A549 (cell line): ENCODE measurements at regions not wholly inside any gene's neighbourhood (a gene's known extent, or its start where the extent isn't known, plus 50 kb on each side); places are given as distances from the start of the nearest gene placed in this dataset.

Experiments
- ATAC-seq, 2 experiments: fragments of 200-7000 bp in 1 of 2; fragments of >200 bp in 1 of 2; cut with Nextera tagmentation in 1 of 2; cut with Tn5 transposase in 1 of 2; 3 replicates each; pipeline versions ENCODE4 v1.8.0 to v1.9.1; 2018 to 2020; ENCODE audit warnings: mild to moderate bottlenecking in 1 of 2, moderate library complexity in 1 of 2
- CTCF ChIA-PET: fragments of 300-600 bp; sonication (Branson Sonifier 250); formaldehyde crosslinking; extraction: SDS; loops from one replicate; lab custom pipeline; 2021; ENCODE audit warnings: antibody characterized with exemption, inconsistent platforms; lab: Yijun Ruan, JAX
- POLR2A ChIA-PET: fragments of 350-600 bp; formaldehyde crosslinking; extraction: SDS; loops from one replicate; lab custom pipeline; 2021; ENCODE audit warnings: antibody characterized with exemption, inconsistent platforms; lab: Yijun Ruan, JAX
- DNase-seq, 2 experiments: peaks; one replicate each; pipeline versions ENCODE4 v3.0.0 to v3.0.0-alpha.2; 2011 to 2016; ENCODE audit warnings: low read depth in 1 of 2, low spot score in 1 of 2
- FAIRE-seq: peaks from 2 replicates; lab custom pipeline; 2011; peaks lifted over from hg19 to GRCh38; lab: Jason Lieb, UNC
- H3K27ac ChIP-seq, 2 experiments: fragments of >200 bp; sonication (Bioruptor Twin); formaldehyde crosslinking; 3 replicates each; pipeline ENCODE4 v1.5.1; 2016 to 2017
- H3K4me1 ChIP-seq: fragments of >200 bp; sonication (Bioruptor Twin); formaldehyde crosslinking; 3 replicates; pipeline ENCODE4 v1.6.1; 2016
- H3K4me2 ChIP-seq: fragments of >200 bp; sonication (Bioruptor Twin); formaldehyde crosslinking; 3 replicates; pipeline ENCODE4 v1.6.1; 2016
- H3K4me3 ChIP-seq: fragments of >200 bp; sonication (Bioruptor Twin); formaldehyde crosslinking; 3 replicates; pipeline ENCODE4 v1.5.1; 2016
- H3K9me3 ChIP-seq: fragments of >200 bp; sonication (Bioruptor Twin); formaldehyde crosslinking; 3 replicates; pipeline ENCODE4 v1.6.1; 2016
- BHLHE40 ChIP-seq: IDR thresholded peaks from 2 replicates; pipeline ENCODE4 v1.6.1; 2012; ENCODE audit warnings: low read depth, low read length, inconsistent platforms
- CEBPB ChIP-seq, 2 experiments: fragments of >200 bp in 1 of 2; sonication (Bioruptor Twin) in 1 of 2; formaldehyde crosslinking in 1 of 2; IDR thresholded peaks; 2 replicates each; pipeline ENCODE4 v1.6.1; 2012 to 2016
- CHD4 ChIP-seq: fragments of 200-600 bp; sonication (generic); IDR thresholded peaks from 2 replicates; pipeline ENCODE4 v1.6.1; 2016; ENCODE audit warnings: antibody characterized with exemption, mild to moderate bottlenecking, borderline replicate concordance
- CTCF ChIP-seq: fragments of >200 bp; sonication (Bioruptor Twin); formaldehyde crosslinking; IDR thresholded peaks from 3 replicates; pipeline ENCODE4 v1.5.1; 2016
- EP300 ChIP-seq, 2 experiments: fragments of >200 bp; sonication (Bioruptor Twin); formaldehyde crosslinking; IDR thresholded peaks; 2 replicates in 1 of 2; 3 replicates in 1 of 2; pipeline ENCODE4 v1.6.1; 2016 to 2017
- FOSB ChIP-seq: fragments of 250-450 bp; sonication (Bioruptor Pico); IDR thresholded peaks from 2 replicates; pipeline ENCODE4 v1.5.0; 2020; ENCODE audit warnings: mild to moderate bottlenecking, moderate library complexity
- FOXS1 ChIP-seq: fragments of 250-450 bp; sonication (Bioruptor Pico); IDR thresholded peaks from 2 replicates; pipeline ENCODE4 v1.5.0; 2020; ENCODE audit warnings: mild to moderate bottlenecking, moderate library complexity
- GATA3 ChIP-seq: IDR thresholded peaks from 2 replicates; pipeline ENCODE4 v1.6.1; 2012; ENCODE audit warnings: borderline replicate concordance
- HDAC2 ChIP-seq: fragments of 200-600 bp; sonication (generic); IDR thresholded peaks from 2 replicates; pipeline ENCODE4 v1.6.1; 2016
- HEYL ChIP-seq: fragments of 250-450 bp; sonication (Bioruptor Pico); IDR thresholded peaks from 2 replicates; pipeline ENCODE4 v1.8.0; 2021; ENCODE audit warnings: mild to moderate bottlenecking, moderate library complexity
- HOXA7 ChIP-seq: fragments of 250-450 bp; sonication (Bioruptor Pico); IDR thresholded peaks from 2 replicates; pipeline ENCODE4 v1.5.0; 2020; ENCODE audit warnings: mild to moderate bottlenecking, moderate library complexity
- JUNB ChIP-seq: fragments of >200 bp; sonication (Bioruptor Twin); formaldehyde crosslinking; IDR thresholded peaks from 2 replicates; pipeline ENCODE4 v1.6.1; 2016
- KDM1A ChIP-seq: fragments of 200-600 bp; sonication (generic); IDR thresholded peaks from 2 replicates; pipeline ENCODE4 v1.6.1; 2016; ENCODE audit warnings: low read depth, mild to moderate bottlenecking
- MAFK ChIP-seq: fragments of 450-650 bp; IDR thresholded peaks from 2 replicates; pipeline ENCODE4 v1.6.1; 2014; ENCODE audit not compliant: partially characterized antibody
- MAZ ChIP-seq: fragments of 150-350 bp; IDR thresholded peaks from 2 replicates; pipeline ENCODE4 v1.6.1; 2014; ENCODE audit warnings: antibody characterized with exemption, low read depth, low read length, borderline replicate concordance
- NR3C1 ChIP-seq: fragments of >200 bp; sonication (Bioruptor Twin); formaldehyde crosslinking; IDR thresholded peaks from 3 replicates; pipeline ENCODE4 v1.6.1; 2017
- POLR2A ChIP-seq: IDR thresholded peaks from 2 replicates; pipeline ENCODE4 v1.6.1; 2012; ENCODE audit warnings: mild to moderate bottlenecking, low read length
- POLR2AphosphoS2 ChIP-seq: conservative IDR thresholded peaks from 2 replicates; pipeline ENCODE4 v1.6.1; 2012; ENCODE audit warnings: low read length, improper control_type of control experiment, inconsistent platforms
- RAD21 ChIP-seq, 2 experiments: fragments of >200 bp in 1 of 2; sonication (Bioruptor Twin) in 1 of 2; formaldehyde crosslinking in 1 of 2; IDR thresholded peaks in 1 of 2; conservative IDR thresholded peaks in 1 of 2; 2 replicates in 1 of 2; 3 replicates in 1 of 2; pipeline ENCODE4 v1.6.1; 2012 to 2018; ENCODE audit warnings: inconsistent platforms in 1 of 2
- RNF2 ChIP-seq: fragments of 200-600 bp; sonication (generic); IDR thresholded peaks from 2 replicates; pipeline ENCODE4 v1.6.1; 2016; ENCODE audit warnings: low read depth, mild to moderate bottlenecking, antibody characterized with exemption, moderate library complexity, borderline replicate concordance
- SMC3 ChIP-seq: fragments of >200 bp; sonication (Bioruptor Twin); formaldehyde crosslinking; IDR thresholded peaks from 3 replicates; pipeline ENCODE4 v1.6.1; 2018; ENCODE audit warnings: inconsistent platforms
- ZC3H11A ChIP-seq: fragments of 450-650 bp; IDR thresholded peaks from 2 replicates; pipeline ENCODE4 v1.6.1; 2014; ENCODE audit warnings: antibody characterized with exemption, mild to moderate bottlenecking
- ZNF302 ChIP-seq: fragments of 250-450 bp; sonication (Bioruptor Pico); IDR thresholded peaks from 2 replicates; pipeline ENCODE4 v1.9.0; 2021; ENCODE audit warnings: inconsistent platforms, mild to moderate bottlenecking, moderate library complexity
- ZSCAN20 ChIP-seq: fragments of 250-450 bp; sonication (Bioruptor Pico); IDR thresholded peaks from 2 replicates; pipeline ENCODE4 v1.8.0; 2022; ENCODE audit warnings: mild to moderate bottlenecking, moderate library complexity
- WGBS: methylation state at CpG from one replicate; pipeline ENCODE4 v1.1.6; 2017; ENCODE audit errors: missing lambda C conversion rate; 5-methylcytosine and 5-hydroxymethylcytosine counted together
- TF ChIP-seq, protein P1 (sequence below): fragments of >200 bp; sonication (Bioruptor Twin); formaldehyde crosslinking; IDR thresholded peaks from 3 replicates; pipeline ENCODE4 v1.6.1; 2016
- TF ChIP-seq, protein P2 (sequence below): fragments of 450-650 bp; IDR thresholded peaks from 2 replicates; pipeline ENCODE4 v1.6.1; 2014; ENCODE audit warnings: antibody characterized with exemption

GRCh38 chr7:15751191-15751701 lies 64.8 kb upstream of the MEOX2 start:
- Histone ChIP-seq H3K4me3 (no peak overlapping the region), H3K27ac (no peak overlapping the region), H3K4me1 (no peaks in the 10 kb centered on the region), H3K9me3 (no peaks in the 10 kb centered on the region), H3K4me2 (no peak overlapping the region)
- no peak for ATAC-seq
- 56% methylated on average over 4 of the region's 4 CpGs for WGBS
- DNase-seq: no peak
- ChIA-PET CTCF (no interaction called here), POLR2A (no interaction called here)
- TF ChIP-seq HDAC2: no peak
- no peak for TF ChIP-seq HOXA7
- TF ChIP-seq, protein P1, sequence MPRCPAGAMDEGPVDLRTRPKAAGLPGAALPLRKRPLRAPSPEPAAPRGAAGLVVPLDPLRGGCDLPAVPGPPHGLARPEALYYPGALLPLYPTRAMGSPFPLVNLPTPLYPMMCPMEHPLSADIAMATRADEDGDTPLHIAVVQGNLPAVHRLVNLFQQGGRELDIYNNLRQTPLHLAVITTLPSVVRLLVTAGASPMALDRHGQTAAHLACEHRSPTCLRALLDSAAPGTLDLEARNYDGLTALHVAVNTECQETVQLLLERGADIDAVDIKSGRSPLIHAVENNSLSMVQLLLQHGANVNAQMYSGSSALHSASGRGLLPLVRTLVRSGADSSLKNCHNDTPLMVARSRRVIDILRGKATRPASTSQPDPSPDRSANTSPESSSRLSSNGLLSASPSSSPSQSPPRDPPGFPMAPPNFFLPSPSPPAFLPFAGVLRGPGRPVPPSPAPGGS: no peak
- no peak for TF ChIP-seq CHD4
- TF ChIP-seq POLR2A: no peak
- TF ChIP-seq RNF2: no peak
- no peak for TF ChIP-seq CTCF
- TF ChIP-seq KDM1A: no peak
- TF ChIP-seq BHLHE40: no peak
- TF ChIP-seq HEYL (CRISPR knock-in tag): no peak
- TF ChIP-seq GATA3: no peak
- TF ChIP-seq ZNF302 (CRISPR knock-in tag): no peak
- no peak for TF ChIP-seq FOSB (CRISPR knock-in tag)
- no peak for TF ChIP-seq NR3C1
- TF ChIP-seq MAZ: no peak
- TF ChIP-seq MAFK: no peak
- FAIRE-seq: no peak

DNA sequence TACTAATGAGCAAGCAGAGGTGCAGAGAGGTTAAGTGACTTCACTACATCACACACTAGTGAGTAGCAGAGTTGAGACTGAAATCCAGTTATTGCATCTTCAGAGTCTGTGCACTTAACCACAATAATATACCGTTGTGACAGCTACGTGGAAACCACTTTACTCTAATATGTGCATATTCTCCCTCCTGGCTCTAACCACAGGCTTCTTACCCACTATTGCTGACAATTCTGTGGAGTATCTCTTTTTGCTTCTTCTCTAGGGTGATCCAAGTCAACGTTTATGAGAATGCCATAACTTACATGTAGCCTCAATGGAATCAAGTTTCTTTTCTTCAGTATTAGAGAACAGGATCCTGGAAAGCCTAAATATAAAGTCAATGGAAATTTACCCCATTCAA lies 64.2 kb upstream of the MEOX2 start:
- POLR2A ChIA-PET: no interaction called here
- Histone ChIP-seq H3K27ac (no peak overlapping the region), H3K4me3 (no peak overlapping the region), H3K9me3 (no peaks in the 10 kb centered on the region), H3K4me1 (no peaks in the 10 kb centered on the region), H3K4me2 (no peak overlapping the region)
- DNase-seq: no peak
- FAIRE-seq: no peak
- CTCF ChIA-PET: no interaction called here
- WGBS: 19% methylated on average over 3 of the region's 3 CpGs
- no peak for TF ChIP-seq POLR2AphosphoS2
- no peak for TF ChIP-seq HEYL (CRISPR knock-in tag)
- TF ChIP-seq JUNB: no peak
- no peak for TF ChIP-seq CTCF
- TF ChIP-seq CEBPB (IDR thresholded peaks at IDR 0.05): no peak
- TF ChIP-seq ZC3H11A: no peak
- no peak for TF ChIP-seq EP300 (IDR thresholded peaks at IDR 0.05)
- TF ChIP-seq FOXS1: no peak
- TF ChIP-seq SMC3: no peak
- no peak for TF ChIP-seq ZSCAN20
- TF ChIP-seq, protein P2, sequence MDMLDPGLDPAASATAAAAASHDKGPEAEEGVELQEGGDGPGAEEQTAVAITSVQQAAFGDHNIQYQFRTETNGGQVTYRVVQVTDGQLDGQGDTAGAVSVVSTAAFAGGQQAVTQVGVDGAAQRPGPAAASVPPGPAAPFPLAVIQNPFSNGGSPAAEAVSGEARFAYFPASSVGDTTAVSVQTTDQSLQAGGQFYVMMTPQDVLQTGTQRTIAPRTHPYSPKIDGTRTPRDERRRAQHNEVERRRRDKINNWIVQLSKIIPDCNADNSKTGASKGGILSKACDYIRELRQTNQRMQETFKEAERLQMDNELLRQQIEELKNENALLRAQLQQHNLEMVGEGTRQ: no peak
- no peak for TF ChIP-seq HDAC2
- no peak for TF ChIP-seq RAD21 (conservative IDR thresholded peaks at IDR 0.05 in 1 of 2, IDR thresholded peaks at IDR 0.05 in 1 of 2)
- TF ChIP-seq ZNF302 (CRISPR knock-in tag): no peak
- no peak for ATAC-seq
